ENCODE measurements at regions not wholly inside any gene's neighbourhood (a gene's known extent, or its start where the extent isn't known, plus 50 kb on each side); places are given as distances from the start of the nearest gene placed in this dataset.

GRCh38 chr14:101123618-101124510, 220.3 kb upstream of the RTL1 start:
- DNase-seq (ENCODE audit: insufficient read length, low spot score) (no peak), FAIRE-seq (no peak)
- no peak for TF ChIP-seq CTCF (IDR thresholded peaks at IDR 0.05; ENCODE audit: insufficient read depth, missing control alignments)

- DNase-seq (ENCODE audit: insufficient read length, low spot score): no peak
- FAIRE-seq: no peak
- no peak for TF ChIP-seq CTCF (IDR thresholded peaks at IDR 0.05; ENCODE audit: insufficient read depth, missing control alignments)
Observed at GRCh38 chr14:101124815-101125214, 221.3 kb upstream of the RTL1 start.

GRCh38 chr14:101125313-101125712, 221.8 kb upstream of the RTL1 start:
- no peak for DNase-seq (ENCODE audit: insufficient read length, low spot score)
- FAIRE-seq: no peak

GRCh38 chr14:101125719-101126651, 222.5 kb upstream of the RTL1 start:
- no peak for DNase-seq (ENCODE audit: insufficient read length, low spot score)
- TF ChIP-seq CTCF (IDR thresholded peaks at IDR 0.05; ENCODE audit: insufficient read depth, missing control alignments): no peak
- FAIRE-seq: no peak

More at GRCh38 chr14:101125313-101125712, 221.8 kb upstream of the RTL1 start:
- no peak for TF ChIP-seq CTCF (IDR thresholded peaks at IDR 0.05; ENCODE audit: insufficient read depth, missing control alignments)

GRCh38 chr14:101126731-101127130, 223.2 kb upstream of the RTL1 start:
- TF ChIP-seq CTCF (IDR thresholded peaks at IDR 0.05; ENCODE audit: insufficient read depth, missing control alignments): no peak
- FAIRE-seq (no peak), DNase-seq (ENCODE audit: insufficient read length, low spot score) (no peak)

- FAIRE-seq (no peak), DNase-seq (ENCODE audit: insufficient read length, low spot score) (no peak)
- TF ChIP-seq CTCF (IDR thresholded peaks at IDR 0.05; ENCODE audit: insufficient read depth, missing control alignments): no peak
Observed at GRCh38 chr14:101127224-101127623, 223.7 kb upstream of the RTL1 start.
